MCF 10A (cell line): ENCODE measurements at regions not wholly inside any gene's neighbourhood (a gene's known extent, or its start where the extent isn't known, plus 50 kb on each side); places are given as distances from the start of the nearest gene placed in this dataset.

Experiments
- BruUV-seq: library from RNA; stranded (reverse); fragments of 400-500 nt; replicated peaks from 2 replicates; lab custom pipeline; 2021; lab: Mats Ljungman, UMichigan
- CTCF ChIA-PET: fragments of 300-600 bp; sonication (Branson Sonifier 250); formaldehyde crosslinking; extraction: SDS; loops from one replicate; lab custom pipeline; 2021; ENCODE audit warnings: antibody characterized with exemption, inconsistent platforms; lab: Yijun Ruan, JAX
- POLR2A ChIA-PET: fragments of 300-600, 350-650 bp; sonication (Branson Sonifier 250); formaldehyde crosslinking; extraction: SDS; loops from one replicate; lab custom pipeline; 2020; ENCODE audit warnings: antibody characterized with exemption, inconsistent platforms; lab: Yijun Ruan, JAX
- DNase-seq: peaks from one replicate; pipeline ENCODE4 v3.0.0-alpha.2; 2018; ENCODE audit not compliant: unreplicated experiment
- H3K27ac Mint-ChIP-seq: one replicate; pipeline ENCODE4 v1.8.0; 2022; ENCODE audit warnings: mild to moderate bottlenecking, low read depth, mixed read lengths; ENCODE audit not compliant: unreplicated experiment
- H3K27me3 Mint-ChIP-seq: one replicate; pipeline ENCODE4 v1.8.0; 2022; ENCODE audit warnings: mixed read lengths; ENCODE audit not compliant: insufficient read depth, unreplicated experiment
- H3K36me3 Mint-ChIP-seq: one replicate; pipeline ENCODE4 v1.8.0; 2022; ENCODE audit warnings: mild to moderate bottlenecking, moderate library complexity, mixed read lengths; ENCODE audit not compliant: insufficient read depth, unreplicated experiment
- H3K4me1 Mint-ChIP-seq: one replicate; pipeline ENCODE4 v1.8.0; 2022; ENCODE audit warnings: mixed read lengths; ENCODE audit not compliant: insufficient read depth, unreplicated experiment
- H3K4me3 Mint-ChIP-seq: one replicate; pipeline ENCODE4 v1.8.0; 2022; ENCODE audit warnings: mild to moderate bottlenecking, moderate library complexity, mixed read lengths; ENCODE audit not compliant: unreplicated experiment
- H3K9me3 Mint-ChIP-seq: one replicate; pipeline ENCODE4 v1.8.0; 2022; ENCODE audit warnings: mixed read lengths; ENCODE audit not compliant: unreplicated experiment
- intact Hi-C: fragments of 100-400 bp; cut with micrococcal nuclease; formaldehyde crosslinking; loops from 2 replicates; pipeline ENCODE4 v1.14.1; 2022
- TF ChIP-seq, protein P1 (sequence below): fragments of 200-600 bp; IDR thresholded peaks from one replicate; pipeline ENCODE4 v1.8.0; 2022; ENCODE audit warnings: antibody characterized with exemption, mild to moderate bottlenecking; ENCODE audit not compliant: unreplicated experiment

DNA sequence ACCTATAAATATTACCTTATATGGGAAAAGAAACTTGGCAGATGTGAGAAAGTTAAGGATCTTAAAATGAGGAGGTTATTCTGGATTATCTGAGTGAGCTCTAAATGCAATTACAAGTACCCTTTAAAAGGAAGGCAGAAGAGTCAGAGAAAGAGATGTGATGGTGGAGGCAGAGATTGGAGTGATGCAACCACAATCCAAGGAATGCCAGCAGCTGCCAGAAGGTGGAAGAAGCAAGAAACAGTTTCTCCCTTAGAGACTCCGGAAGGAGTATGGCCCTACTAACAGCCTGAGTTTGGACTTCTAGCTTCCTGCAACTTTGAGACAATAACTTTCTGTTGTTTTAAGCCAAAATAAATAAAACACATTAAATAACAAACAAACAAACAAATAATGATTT is 108.7 kb upstream of the PRLR start:
- Mint-ChIP-seq H3K27me3 (no peaks in the 10 kb centered on the region), H3K27ac (no peak overlapping the region), H3K4me1 (no peaks in the 10 kb centered on the region), H3K9me3 (no peaks in the 10 kb centered on the region), H3K4me3 (no peak overlapping the region), H3K36me3 (peaks cover 10% of the 10 kb centered on the region)
- BruUV-seq = no TSS peak
- ChIA-PET CTCF (interaction anchor here (0.7 kb wide), 1 partner anchor 1812 kb away, joined by 3 read pairs; no protein-coding TSS in a partner anchor), POLR2A (interaction anchor here (1.4 kb wide), 1 partner anchor 10 kb away, joined by 4 read pairs; no protein-coding TSS in a partner anchor)
- TF ChIP-seq, protein P1, sequence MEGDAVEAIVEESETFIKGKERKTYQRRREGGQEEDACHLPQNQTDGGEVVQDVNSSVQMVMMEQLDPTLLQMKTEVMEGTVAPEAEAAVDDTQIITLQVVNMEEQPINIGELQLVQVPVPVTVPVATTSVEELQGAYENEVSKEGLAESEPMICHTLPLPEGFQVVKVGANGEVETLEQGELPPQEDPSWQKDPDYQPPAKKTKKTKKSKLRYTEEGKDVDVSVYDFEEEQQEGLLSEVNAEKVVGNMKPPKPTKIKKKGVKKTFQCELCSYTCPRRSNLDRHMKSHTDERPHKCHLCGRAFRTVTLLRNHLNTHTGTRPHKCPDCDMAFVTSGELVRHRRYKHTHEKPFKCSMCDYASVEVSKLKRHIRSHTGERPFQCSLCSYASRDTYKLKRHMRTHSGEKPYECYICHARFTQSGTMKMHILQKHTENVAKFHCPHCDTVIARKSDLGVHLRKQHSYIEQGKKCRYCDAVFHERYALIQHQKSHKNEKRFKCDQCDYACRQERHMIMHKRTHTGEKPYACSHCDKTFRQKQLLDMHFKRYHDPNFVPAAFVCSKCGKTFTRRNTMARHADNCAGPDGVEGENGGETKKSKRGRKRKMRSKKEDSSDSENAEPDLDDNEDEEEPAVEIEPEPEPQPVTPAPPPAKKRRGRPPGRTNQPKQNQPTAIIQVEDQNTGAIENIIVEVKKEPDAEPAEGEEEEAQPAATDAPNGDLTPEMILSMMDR = no peak
- intact Hi-C loops = no loop called here
- no peak for DNase-seq

DNA sequence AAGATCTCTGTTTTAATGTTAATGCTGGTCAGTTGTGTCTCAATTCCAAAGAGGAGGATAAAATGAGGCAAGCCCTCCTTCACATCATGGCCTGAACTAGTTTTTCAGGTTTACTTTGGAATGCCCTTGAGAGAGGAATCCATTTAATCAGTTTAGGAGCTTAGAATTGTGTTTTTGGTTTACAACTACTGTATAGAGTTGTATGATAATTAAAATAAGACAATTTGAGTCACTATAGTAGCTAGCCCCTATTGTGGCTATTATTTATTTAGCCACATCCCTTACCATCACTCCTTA is 107.8 kb upstream of the PRLR start:
- no peaks in the 10 kb centered on the region for H3K4me1 Mint-ChIP-seq
- no peak overlapping the region for H3K27ac Mint-ChIP-seq
- intact Hi-C loops = no loop called here
- ChIA-PET CTCF (interaction anchor here (1.6 kb wide), 1 partner anchor 10 kb away, joined by 5 read pairs; no protein-coding TSS in a partner anchor), POLR2A (interaction anchor here (1.4 kb wide), 1 partner anchor 9 kb away, joined by 4 read pairs; no protein-coding TSS in a partner anchor)
- no peaks in the 10 kb centered on the region for H3K9me3 Mint-ChIP-seq
- H3K4me3 Mint-ChIP-seq = no peak overlapping the region
- TF ChIP-seq, protein P1 = no peak
- no peak for DNase-seq
- no TSS peak for BruUV-seq
- no peaks in the 10 kb centered on the region for H3K27me3 Mint-ChIP-seq
- H3K36me3 Mint-ChIP-seq = peaks cover 10% of the 10 kb centered on the region

DNA sequence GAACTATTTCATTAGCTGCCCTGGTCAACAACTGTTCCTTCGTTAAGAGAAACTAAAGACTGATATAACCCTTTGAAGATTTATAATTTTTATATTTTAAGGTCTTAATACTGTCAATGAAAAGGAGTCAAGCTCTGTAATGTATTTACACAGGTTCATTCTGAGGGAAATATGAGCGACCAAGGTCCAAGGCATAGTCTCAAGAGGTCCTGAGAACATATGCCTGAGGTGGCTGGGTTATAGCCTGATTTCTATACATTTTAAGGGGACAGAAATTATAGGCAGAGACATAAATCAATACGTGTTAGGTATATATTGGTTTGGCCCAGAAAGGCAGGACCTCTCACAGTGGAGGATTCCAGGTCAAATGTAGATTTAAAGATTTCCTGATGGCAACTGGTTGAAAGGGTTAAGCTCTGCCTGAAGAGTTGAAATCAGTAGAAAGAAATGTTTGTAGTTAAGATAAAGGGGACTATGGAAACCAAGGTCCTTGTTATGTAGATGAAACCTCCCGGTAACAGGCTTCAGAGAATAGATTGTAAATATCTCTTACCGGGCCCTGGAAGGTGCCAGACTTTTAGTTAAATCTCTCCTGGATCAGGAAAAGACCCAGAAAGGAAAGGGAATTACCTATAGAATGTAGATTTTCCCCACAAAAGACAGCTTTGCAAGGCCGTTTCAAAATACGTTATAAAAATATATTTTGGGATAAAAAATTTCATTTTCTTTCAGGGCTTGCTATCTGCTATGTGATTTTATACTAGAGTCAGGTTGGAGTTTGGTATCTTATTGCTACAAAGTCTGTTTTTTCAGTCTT is 107.3 kb upstream of the PRLR start:
- H3K27me3 Mint-ChIP-seq = no peaks in the 10 kb centered on the region
- DNase-seq = no peak
- BruUV-seq = no TSS peak
- H3K4me3 Mint-ChIP-seq = no peak overlapping the region
- CTCF ChIA-PET = interaction anchor here (1.6 kb wide), 1 partner anchor 10 kb away, joined by 5 read pairs; no protein-coding TSS in a partner anchor
- POLR2A ChIA-PET = interaction anchor here (1.4 kb wide), 1 partner anchor 8 kb away, joined by 4 read pairs; no protein-coding TSS in a partner anchor
- TF ChIP-seq, protein P1 = no peak
- H3K27ac Mint-ChIP-seq = no peak overlapping the region
- H3K4me1 Mint-ChIP-seq = no peaks in the 10 kb centered on the region
- no peaks in the 10 kb centered on the region for H3K9me3 Mint-ChIP-seq
- H3K36me3 Mint-ChIP-seq = peaks cover 10% of the 10 kb centered on the region
- intact Hi-C loops = no loop called here

DNA sequence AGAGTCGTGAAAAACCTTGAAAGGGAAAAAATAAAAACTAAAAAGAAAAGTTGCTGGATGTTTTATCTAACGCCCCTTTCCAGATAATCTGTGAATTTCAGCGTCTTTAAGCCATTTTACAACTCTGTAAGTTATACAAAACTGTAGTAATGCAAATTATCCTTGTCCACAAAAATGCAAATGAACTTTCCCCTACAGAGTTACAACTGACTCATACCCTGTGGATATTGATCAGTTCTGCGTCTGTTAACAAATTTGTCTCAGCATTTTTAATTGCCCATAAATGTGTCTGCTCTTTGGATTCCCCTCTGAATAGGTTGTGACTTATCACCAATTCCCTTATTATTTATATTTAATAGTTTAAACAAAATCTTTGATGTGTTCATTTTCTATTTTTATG is 105.9 kb upstream of the PRLR start:
- TF ChIP-seq, protein P1 = no peak
- Mint-ChIP-seq H3K4me1 (no peaks in the 10 kb centered on the region), H3K4me3 (no peak overlapping the region), H3K27ac (no peak overlapping the region), H3K9me3 (no peaks in the 10 kb centered on the region), H3K36me3 (peaks cover 10% of the 10 kb centered on the region), H3K27me3 (no peaks in the 10 kb centered on the region)
- no TSS peak for BruUV-seq
- CTCF ChIA-PET = no interaction called here
- intact Hi-C loops = no loop called here
- POLR2A ChIA-PET = no interaction called here
- DNase-seq = no peak
